Ishikawa (cell line): ENCODE measurements at regions not wholly inside any gene's neighbourhood (a gene's known extent, or its start where the extent isn't known, plus 50 kb on each side); places are given as distances from the start of the nearest gene placed in this dataset.

Experiments
- CEBPB ChIP-seq: IDR thresholded peaks from 2 replicates; pipeline ENCODE4 v1.6.1; 2012
- CREB1 ChIP-seq: IDR thresholded peaks from 2 replicates; pipeline ENCODE4 v1.6.1; 2012; ENCODE audit warnings: low read depth
- EGR1 ChIP-seq: IDR thresholded peaks from 2 replicates; pipeline ENCODE4 v1.6.1; 2012
- EP300 ChIP-seq: IDR thresholded peaks from 2 replicates; pipeline ENCODE4 v1.6.1; 2012; ENCODE audit warnings: borderline replicate concordance
- FOXM1 ChIP-seq: IDR thresholded peaks from 2 replicates; pipeline ENCODE4 v1.6.1; 2012; ENCODE audit warnings: low read depth, borderline replicate concordance
- NFIC ChIP-seq: IDR thresholded peaks from 2 replicates; pipeline ENCODE4 v1.6.1; 2012
- RAD21 ChIP-seq: IDR thresholded peaks from 2 replicates; pipeline ENCODE4 v1.6.1; 2012; ENCODE audit warnings: low read depth
- TAF1 ChIP-seq: IDR thresholded peaks from 2 replicates; pipeline ENCODE4 v1.6.1; 2012; ENCODE audit warnings: low read depth, mild to moderate bottlenecking
- TCF12 ChIP-seq: IDR thresholded peaks from 2 replicates; pipeline ENCODE4 v1.6.1; 2012; ENCODE audit warnings: low read depth
- TEAD4 ChIP-seq: IDR thresholded peaks from 2 replicates; pipeline ENCODE4 v1.6.1; 2012
- YY1 ChIP-seq: IDR thresholded peaks from 2 replicates; pipeline ENCODE4 v1.6.1; 2012; ENCODE audit warnings: low read depth
- ZBTB7A ChIP-seq: IDR thresholded peaks from 2 replicates; pipeline ENCODE4 v1.6.1; 2012; ENCODE audit warnings: low read depth
- TF ChIP-seq, protein P1 (sequence below): IDR thresholded peaks from 2 replicates; pipeline ENCODE4 v1.6.1; 2012; ENCODE audit warnings: low read depth, mild to moderate bottlenecking
- TF ChIP-seq, protein P2 (sequence below): IDR thresholded peaks from 2 replicates; pipeline ENCODE4 v1.6.1; 2012
- TF ChIP-seq, protein P3 (sequence below): IDR thresholded peaks from 2 replicates; pipeline ENCODE4 v1.6.1; 2012

DNA sequence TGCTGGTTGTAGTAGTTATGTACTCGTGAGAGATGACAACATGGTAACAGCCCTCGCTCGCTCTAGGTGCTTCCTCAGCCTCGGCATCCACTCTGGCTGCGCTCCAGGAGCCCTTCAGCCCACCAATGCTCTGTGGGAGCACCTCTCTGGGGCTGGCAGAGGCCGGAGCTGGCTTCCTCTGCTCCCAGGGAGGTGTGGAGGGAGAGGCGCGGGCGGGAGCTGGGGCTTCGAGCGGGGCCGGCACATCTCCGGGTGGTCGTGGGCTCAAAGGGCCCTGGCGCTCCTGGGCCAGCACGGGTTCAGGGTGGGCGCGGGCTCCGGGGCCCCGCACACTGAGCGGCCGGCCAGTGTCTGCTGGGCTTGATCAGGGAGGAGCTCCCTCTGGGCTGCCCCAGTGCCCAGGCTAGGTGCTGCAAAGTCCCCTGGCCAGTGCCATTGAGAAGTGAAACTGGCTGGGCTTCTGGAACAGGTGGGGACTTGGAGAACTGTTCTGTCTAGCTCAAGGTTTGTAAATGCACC is 1012.1 kb downstream of the CNTNAP5 start:
- TF ChIP-seq, protein P1, sequence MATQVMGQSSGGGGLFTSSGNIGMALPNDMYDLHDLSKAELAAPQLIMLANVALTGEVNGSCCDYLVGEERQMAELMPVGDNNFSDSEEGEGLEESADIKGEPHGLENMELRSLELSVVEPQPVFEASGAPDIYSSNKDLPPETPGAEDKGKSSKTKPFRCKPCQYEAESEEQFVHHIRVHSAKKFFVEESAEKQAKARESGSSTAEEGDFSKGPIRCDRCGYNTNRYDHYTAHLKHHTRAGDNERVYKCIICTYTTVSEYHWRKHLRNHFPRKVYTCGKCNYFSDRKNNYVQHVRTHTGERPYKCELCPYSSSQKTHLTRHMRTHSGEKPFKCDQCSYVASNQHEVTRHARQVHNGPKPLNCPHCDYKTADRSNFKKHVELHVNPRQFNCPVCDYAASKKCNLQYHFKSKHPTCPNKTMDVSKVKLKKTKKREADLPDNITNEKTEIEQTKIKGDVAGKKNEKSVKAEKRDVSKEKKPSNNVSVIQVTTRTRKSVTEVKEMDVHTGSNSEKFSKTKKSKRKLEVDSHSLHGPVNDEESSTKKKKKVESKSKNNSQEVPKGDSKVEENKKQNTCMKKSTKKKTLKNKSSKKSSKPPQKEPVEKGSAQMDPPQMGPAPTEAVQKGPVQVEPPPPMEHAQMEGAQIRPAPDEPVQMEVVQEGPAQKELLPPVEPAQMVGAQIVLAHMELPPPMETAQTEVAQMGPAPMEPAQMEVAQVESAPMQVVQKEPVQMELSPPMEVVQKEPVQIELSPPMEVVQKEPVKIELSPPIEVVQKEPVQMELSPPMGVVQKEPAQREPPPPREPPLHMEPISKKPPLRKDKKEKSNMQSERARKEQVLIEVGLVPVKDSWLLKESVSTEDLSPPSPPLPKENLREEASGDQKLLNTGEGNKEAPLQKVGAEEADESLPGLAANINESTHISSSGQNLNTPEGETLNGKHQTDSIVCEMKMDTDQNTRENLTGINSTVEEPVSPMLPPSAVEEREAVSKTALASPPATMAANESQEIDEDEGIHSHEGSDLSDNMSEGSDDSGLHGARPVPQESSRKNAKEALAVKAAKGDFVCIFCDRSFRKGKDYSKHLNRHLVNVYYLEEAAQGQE, result no peak
- TF ChIP-seq FOXM1 (no peak), CREB1 (no peak), YY1 (no peak), TCF12 (no peak), RAD21 (no peak), ZBTB7A (no peak), TAF1 (no peak), EGR1 (no peak), NFIC (no peak), EP300 (no peak)
- TF ChIP-seq, protein P2, sequence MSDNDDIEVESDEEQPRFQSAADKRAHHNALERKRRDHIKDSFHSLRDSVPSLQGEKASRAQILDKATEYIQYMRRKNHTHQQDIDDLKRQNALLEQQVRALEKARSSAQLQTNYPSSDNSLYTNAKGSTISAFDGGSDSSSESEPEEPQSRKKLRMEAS, result no peak

DNA sequence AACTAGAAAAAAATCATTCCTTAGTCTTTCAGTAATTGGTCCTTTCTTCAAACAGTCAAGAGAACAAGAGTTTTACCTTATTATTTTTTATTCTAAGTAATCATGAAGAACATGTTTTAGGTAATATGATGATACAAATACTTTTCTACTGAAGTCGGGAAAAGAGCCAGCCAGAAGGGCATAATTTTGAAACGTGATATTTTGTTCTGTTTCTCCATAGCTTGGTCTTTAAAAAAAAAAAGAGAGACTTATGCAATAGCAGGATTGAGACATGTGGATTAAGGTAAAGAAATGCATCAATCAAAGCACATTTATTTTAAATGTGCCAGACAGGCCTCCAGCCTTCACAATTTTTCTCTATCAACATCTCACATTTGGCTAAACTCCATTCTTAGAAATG is 1016.8 kb downstream of the CNTNAP5 start:
- TF ChIP-seq RAD21 (no peak), EP300 (no peak)
- TF ChIP-seq, protein P1, result no peak

DNA sequence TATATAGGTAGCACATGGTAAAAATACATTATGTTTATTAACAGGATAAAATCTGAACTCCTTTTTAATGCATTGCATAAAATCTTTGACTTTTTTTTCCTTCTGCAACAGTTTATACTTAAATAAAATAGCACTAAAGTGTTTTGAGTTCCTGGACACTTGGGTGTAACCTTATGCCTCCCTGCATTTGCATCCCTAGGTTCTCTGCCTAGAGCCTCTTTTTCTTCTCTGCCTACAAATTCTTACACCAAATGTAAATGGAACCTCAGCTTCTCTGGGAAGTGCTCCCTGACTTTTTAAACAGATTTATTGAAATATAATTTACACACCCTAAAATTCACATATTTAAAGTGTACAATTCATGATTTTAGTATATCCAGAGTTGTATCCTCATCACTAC is 1017.6 kb downstream of the CNTNAP5 start:
- TF ChIP-seq ZBTB7A, result no peak
- TF ChIP-seq EP300, result no peak
- no peak for TF ChIP-seq TAF1
- TF ChIP-seq, protein P2, result no peak
- TF ChIP-seq NFIC, result no peak
- TF ChIP-seq, protein P3, sequence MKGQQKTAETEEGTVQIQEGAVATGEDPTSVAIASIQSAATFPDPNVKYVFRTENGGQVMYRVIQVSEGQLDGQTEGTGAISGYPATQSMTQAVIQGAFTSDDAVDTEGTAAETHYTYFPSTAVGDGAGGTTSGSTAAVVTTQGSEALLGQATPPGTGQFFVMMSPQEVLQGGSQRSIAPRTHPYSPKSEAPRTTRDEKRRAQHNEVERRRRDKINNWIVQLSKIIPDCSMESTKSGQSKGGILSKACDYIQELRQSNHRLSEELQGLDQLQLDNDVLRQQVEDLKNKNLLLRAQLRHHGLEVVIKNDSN, result no peak
- no peak for TF ChIP-seq EGR1
- TF ChIP-seq YY1, result no peak
- TF ChIP-seq CREB1, result no peak

DNA sequence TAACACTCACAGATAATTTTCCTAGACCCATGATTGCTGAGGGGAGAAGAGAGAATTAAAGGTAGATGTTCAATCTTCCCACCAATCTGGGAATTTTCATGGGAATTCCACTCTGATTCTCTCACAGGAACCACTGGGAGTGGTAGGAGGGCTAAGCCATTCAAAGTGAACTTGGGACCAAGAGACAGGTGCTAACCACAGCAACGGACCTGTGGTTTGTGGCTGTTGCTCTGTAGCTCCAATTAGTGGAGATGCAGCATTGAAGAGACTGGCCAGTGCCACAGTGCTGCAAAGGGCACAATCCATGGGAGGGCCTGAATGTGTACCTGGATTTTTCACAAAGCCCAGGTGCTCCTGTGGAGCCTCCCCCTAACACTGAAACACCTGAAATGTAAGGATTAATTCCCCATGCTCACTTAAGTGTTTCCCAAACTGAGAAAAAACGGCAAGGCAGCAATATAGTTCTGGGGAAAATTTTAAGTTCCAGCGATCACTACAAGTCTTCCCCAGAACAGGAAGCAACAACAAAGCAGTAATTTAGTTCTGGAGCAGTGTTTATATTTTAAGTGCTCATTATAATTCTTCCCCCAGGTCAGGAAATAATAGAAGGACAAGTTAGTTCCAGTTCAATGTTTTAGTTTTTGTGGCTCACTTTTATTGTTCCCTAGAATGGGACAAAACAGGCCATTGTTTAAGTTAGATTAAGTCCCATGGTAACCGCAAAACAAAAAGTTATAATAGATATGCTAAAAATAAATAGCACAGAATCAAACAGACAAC is 1045.8 kb downstream of the CNTNAP5 start:
- TF ChIP-seq EP300 (no peak), ZBTB7A (no peak), CREB1 (no peak), NFIC (no peak), TAF1 (no peak), EGR1 (no peak), TEAD4 (no peak), RAD21 (no peak), YY1 (no peak), CEBPB (no peak), TCF12 (no peak), FOXM1 (no peak)
- TF ChIP-seq, protein P3, result no peak
- TF ChIP-seq, protein P1, result no peak
- TF ChIP-seq, protein P2, result no peak
